ENCODE measurements at regions not wholly inside any gene's neighbourhood (a gene's known extent, or its start where the extent isn't known, plus 50 kb on each side); places are given as distances from the start of the nearest gene placed in this dataset.

GRCh38 chr12:88251798-88252197 is 109.7 kb downstream of the TMTC3 start:
- no peak for DNase-seq

GRCh38 chr12:88253371-88253978 is 111.4 kb downstream of the TMTC3 start:
- DNase-seq, result no peak

- no peak for DNase-seq
These were observed 113.1 kb downstream of the TMTC3 start for GRCh38 chr12:88255224-88255623.

GRCh38 chr12:88255847-88256246 is 113.7 kb downstream of the TMTC3 start:
- no peak for DNase-seq

- no peak for DNase-seq
These were observed 116.3 kb downstream of the TMTC3 start for GRCh38 chr12:88258396-88258795.

- no peak for DNase-seq
These were observed 124.8 kb downstream of the TMTC3 start for GRCh38 chr12:88266806-88267360.

GRCh38 chr12:88267630-88268029 is 125.5 kb downstream of the TMTC3 start:
- no peak for DNase-seq

GRCh38 chr12:88272456-88272855 is 130.3 kb downstream of the TMTC3 start:
- DNase-seq, result no peak

GRCh38 chr12:88273450-88273849 is 131.3 kb downstream of the TMTC3 start:
- no peak for DNase-seq

GRCh38 chr12:88273875-88274274 is 131.8 kb downstream of the TMTC3 start:
- DNase-seq, result no peak

- no peak for DNase-seq
These were observed 149.5 kb downstream of the TMTC3 start for GRCh38 chr12:88291498-88292131.

- DNase-seq, result no peak
These were observed 156.0 kb downstream of the TMTC3 start for GRCh38 chr12:88298014-88298682.

- no peak for DNase-seq
These were observed 156.7 kb downstream of the TMTC3 start for GRCh38 chr12:88298761-88299242.

GRCh38 chr12:88299567-88300101 is 157.5 kb downstream of the TMTC3 start:
- peak; percentile 5 for DNase-seq

- no peak for DNase-seq
These were observed 158.8 kb downstream of the TMTC3 start for GRCh38 chr12:88300931-88301330.

GRCh38 chr12:88303335-88303734 is 161.2 kb downstream of the TMTC3 start:
- no peak for DNase-seq

- DNase-seq, result no peak
These were observed 163.3 kb downstream of the TMTC3 start for GRCh38 chr12:88305254-88305890.

- no peak for DNase-seq
These were observed 164.5 kb downstream of the TMTC3 start for GRCh38 chr12:88306471-88307069.

- no peak for DNase-seq
These were observed 165.9 kb downstream of the TMTC3 start for GRCh38 chr12:88307961-88308360.

- no peak for DNase-seq
These were observed 166.7 kb downstream of the TMTC3 start for GRCh38 chr12:88308825-88309224.

- DNase-seq, result no peak
These were observed 167.4 kb downstream of the TMTC3 start for GRCh38 chr12:88309546-88309945.

- no peak for DNase-seq
These were observed 168.0 kb downstream of the TMTC3 start for GRCh38 chr12:88310069-88310468.

GRCh38 chr12:88310666-88311065 is 168.6 kb downstream of the TMTC3 start:
- no peak for DNase-seq

Measured in stimulated activated CD4-positive, alpha-beta T cell treated with anti-CD3 and anti-CD28 coated beads, Interleukin-4, amount 100 ng/mL, for 1 hour (primary cell).